Mesothelial cell of epicardium (in vitro differentiated cells): ENCODE measurements at regions not wholly inside any gene's neighbourhood (a gene's known extent, or its start where the extent isn't known, plus 50 kb on each side); places are given as distances from the start of the nearest gene placed in this dataset.

Experiments
- DNase-seq, 2 experiments: peaks; one replicate each; pipeline ENCODE4 v3.0.0; 2021; ENCODE audit warnings: low spot score in 2 of 2; ENCODE audit not compliant: unreplicated experiment in 2 of 2
- H3K27ac Mint-ChIP-seq: 2 replicates; pipeline ENCODE4 v1.8.0; 2021; ENCODE audit warnings: mixed read lengths
- H3K27me3 Mint-ChIP-seq: 2 replicates; pipeline ENCODE4 v1.8.0; 2021; ENCODE audit warnings: low read depth, mixed read lengths
- H3K36me3 Mint-ChIP-seq: 2 replicates; pipeline ENCODE4 v1.8.0; 2021; ENCODE audit warnings: mixed read lengths
- H3K4me1 Mint-ChIP-seq: 2 replicates; pipeline ENCODE4 v1.8.0; 2021; ENCODE audit warnings: mixed read lengths
- H3K4me3 Mint-ChIP-seq: 2 replicates; pipeline ENCODE4 v1.8.0; 2021; ENCODE audit warnings: mild to moderate bottlenecking, moderate library complexity, mixed read lengths
- H3K9me3 Mint-ChIP-seq: 2 replicates; pipeline ENCODE4 v1.8.0; 2021; ENCODE audit warnings: mixed read lengths
- CTCF ChIP-seq: fragments of 200-600 bp; sonication (generic); IDR thresholded peaks from one replicate; pipeline ENCODE4 v1.5.0; 2021; ENCODE audit warnings: antibody characterized with exemption; ENCODE audit not compliant: unreplicated experiment

GRCh38 chr6:66245231-66245630 lies 538.2 kb upstream of the EYS start:
- DNase-seq = no peak
- TF ChIP-seq CTCF = no peak
- Mint-ChIP-seq H3K9me3 (peaks cover 25% of the 10 kb centered on the region), H3K36me3 (no peaks in the 10 kb centered on the region), H3K27me3 (no peaks in the 10 kb centered on the region), H3K27ac (no peak overlapping the region), H3K4me3 (no peak overlapping the region), H3K4me1 (no peaks in the 10 kb centered on the region)

DNA sequence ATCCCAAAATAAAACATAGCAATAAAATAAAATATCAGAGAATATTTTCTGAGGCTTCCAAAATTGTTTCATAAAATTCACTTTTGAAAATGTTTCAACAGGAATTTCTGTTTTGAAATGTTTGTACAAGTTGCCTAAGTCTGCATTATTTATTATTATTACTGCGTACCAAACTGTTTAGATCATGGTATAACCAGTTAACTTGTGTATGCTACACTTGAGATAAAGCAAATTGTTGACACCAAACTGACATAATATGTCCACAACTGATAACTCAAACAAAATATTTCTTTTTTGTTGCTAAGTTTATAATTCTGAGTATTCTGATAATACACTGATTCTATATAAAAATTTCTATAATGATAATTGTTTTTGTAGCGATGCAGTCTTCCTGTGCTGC lies 531.8 kb upstream of the EYS start:
- Mint-ChIP-seq H3K36me3 (no peaks in the 10 kb centered on the region), H3K9me3 (no peaks in the 10 kb centered on the region), H3K27me3 (no peaks in the 10 kb centered on the region), H3K27ac (no peak overlapping the region), H3K4me1 (no peaks in the 10 kb centered on the region), H3K4me3 (no peak overlapping the region)
- DNase-seq = no peak
- TF ChIP-seq CTCF = no peak

DNA sequence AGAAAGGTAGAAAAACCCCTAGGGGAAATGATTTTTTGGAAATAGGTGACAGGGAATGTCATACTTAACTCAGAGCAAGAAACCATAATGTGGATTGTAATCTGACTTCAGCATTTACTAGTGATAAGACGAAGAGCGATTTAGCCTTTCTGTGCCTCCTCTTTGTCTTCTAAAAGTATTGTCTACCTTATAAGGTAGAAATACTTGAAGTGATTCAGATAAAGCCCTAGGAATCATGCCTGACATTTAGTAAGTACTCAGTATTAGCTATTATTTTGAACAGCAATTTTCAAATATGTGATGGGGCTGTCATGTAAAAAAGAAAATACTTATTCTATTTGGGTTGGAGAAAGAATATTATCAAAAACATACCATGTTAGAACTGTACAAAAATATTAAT lies 525.9 kb upstream of the EYS start:
- Mint-ChIP-seq H3K4me1 (peaks cover 2% of the 10 kb centered on the region), H3K4me3 (no peak overlapping the region), H3K9me3 (peaks cover 4% of the 10 kb centered on the region), H3K36me3 (no peaks in the 10 kb centered on the region), H3K27me3 (no peaks in the 10 kb centered on the region), H3K27ac (no peak overlapping the region)
- DNase-seq = no peak
- TF ChIP-seq CTCF = no peak

- TF ChIP-seq CTCF = no peak
- peaks cover 2% of the 10 kb centered on the region for H3K4me1 Mint-ChIP-seq
- no peaks in the 10 kb centered on the region for H3K36me3 Mint-ChIP-seq
- no peak overlapping the region for H3K27ac Mint-ChIP-seq
- DNase-seq = no peak
- no peaks in the 10 kb centered on the region for H3K27me3 Mint-ChIP-seq
- H3K4me3 Mint-ChIP-seq = no peak overlapping the region
- H3K9me3 Mint-ChIP-seq = peaks cover 4% of the 10 kb centered on the region
Measured at GRCh38 chr6:66230591-66230990, 523.6 kb upstream of the EYS start.

DNA sequence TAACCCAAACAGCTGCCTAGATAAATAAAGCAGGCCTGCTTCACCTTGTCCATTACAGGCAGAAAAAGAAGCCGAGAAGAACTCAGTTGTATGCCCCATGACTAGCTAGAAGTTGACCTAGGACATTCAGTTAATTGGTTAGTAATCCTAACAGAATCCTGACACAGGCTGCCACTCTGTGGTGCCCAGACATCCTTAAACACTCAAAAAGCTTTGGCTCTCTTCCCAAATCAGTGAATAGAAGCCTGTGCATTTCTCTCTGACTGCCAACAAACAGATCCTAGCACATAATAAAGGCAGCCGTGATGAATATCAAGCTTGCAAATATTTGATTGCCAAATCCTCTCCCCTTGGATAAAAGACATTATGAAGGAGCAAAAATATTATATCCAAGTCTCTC lies 519.1 kb upstream of the EYS start:
- Mint-ChIP-seq H3K27me3 (no peaks in the 10 kb centered on the region), H3K27ac (no peak overlapping the region), H3K4me3 (no peak overlapping the region), H3K9me3 (peaks cover 4% of the 10 kb centered on the region), H3K36me3 (no peaks in the 10 kb centered on the region), H3K4me1 (peaks cover 2% of the 10 kb centered on the region)
- no peak for TF ChIP-seq CTCF
- no peak for DNase-seq

DNA sequence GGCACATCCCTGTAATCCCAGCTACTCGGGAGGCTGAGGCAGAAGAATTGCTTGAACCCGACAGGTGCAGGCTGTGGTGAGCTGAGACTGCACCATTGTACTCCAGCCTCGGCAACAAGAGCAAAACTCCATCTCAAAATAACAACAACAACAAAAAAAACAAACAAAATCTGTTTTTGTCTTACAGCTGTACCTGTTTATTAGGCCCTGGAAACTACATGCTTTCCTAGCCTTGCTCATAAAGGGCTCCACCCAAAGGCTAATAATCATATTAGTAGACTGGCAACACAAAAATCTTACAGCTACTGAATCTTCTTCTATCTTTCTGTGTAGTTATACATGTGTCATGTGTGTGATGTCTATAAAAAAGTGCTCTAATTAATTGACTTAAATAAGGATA lies 503.9 kb upstream of the EYS start:
- H3K4me1 Mint-ChIP-seq = no peaks in the 10 kb centered on the region
- no peak overlapping the region for H3K4me3 Mint-ChIP-seq
- H3K9me3 Mint-ChIP-seq = peaks cover 67% of the 10 kb centered on the region
- no peak for TF ChIP-seq CTCF
- DNase-seq = no peak
- H3K27ac Mint-ChIP-seq = no peak overlapping the region
- H3K36me3 Mint-ChIP-seq = no peaks in the 10 kb centered on the region
- no peaks in the 10 kb centered on the region for H3K27me3 Mint-ChIP-seq
